Transverse colon (tissue), 3 donors: ENCODE measurements at regions not wholly inside any gene's neighbourhood (a gene's known extent, or its start where the extent isn't known, plus 50 kb on each side); places are given as distances from the start of the nearest gene placed in this dataset.

Experiments used
- CTCF ChIP-seq, 5 experiments: fragments of 200-600 bp in 3 of 5; fragments of 450-650 bp in 2 of 5; sonication (generic) in 3 of 5; IDR thresholded peaks; 1 replicate in 2 of 5; 2 replicates in 3 of 5; pipeline ENCODE4 v1.5.1; 2016 to 2017; ENCODE audit warnings: antibody characterized with exemption in 5 of 5, inconsistent platforms in 3 of 5, mild to moderate bottlenecking in 2 of 5, moderate library complexity in 1 of 5
- POLR2A ChIP-seq: fragments of 450-650 bp; IDR thresholded peaks from one replicate; pipeline ENCODE4 v1.6.1; 2016; ENCODE audit warnings: antibody characterized with exemption, mild to moderate bottlenecking, moderate library complexity

GRCh38 chr13:48875047-48875446 is 100.7 kb upstream of the FNDC3A start:
- no peak for TF ChIP-seq CTCF (IDR thresholded peaks at IDR 0.05)
- no peak for TF ChIP-seq POLR2A
